ENCODE measurements at regions not wholly inside any gene's neighbourhood (a gene's known extent, or its start where the extent isn't known, plus 50 kb on each side); places are given as distances from the start of the nearest gene placed in this dataset.

DNA sequence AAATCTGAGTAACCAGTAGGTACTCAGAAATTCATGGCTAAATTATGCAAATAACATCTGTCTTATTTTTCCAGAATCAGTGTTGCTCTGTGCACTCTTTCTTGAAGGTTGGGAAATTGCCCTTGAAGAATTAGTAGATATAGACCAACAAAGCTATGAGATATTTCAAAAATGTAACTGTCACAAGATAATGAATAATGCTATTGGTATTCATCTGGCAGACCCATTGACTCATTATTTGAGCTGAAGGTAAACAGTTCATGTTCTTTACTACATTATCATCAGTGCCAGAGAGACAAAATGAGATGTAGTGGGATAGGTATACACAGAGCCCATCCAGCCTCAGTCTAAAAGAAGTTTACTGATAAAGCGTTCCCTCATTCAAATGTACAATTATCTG, 274.7 kb downstream of the CASP12 start:
- FAIRE-seq, result no peak

GRCh38 chr11:104620991-104621390, 277.3 kb downstream of the CASP12 start:
- Mint-ChIP-seq H3K27ac (ENCODE audit: unreplicated experiment) (no peak overlapping the region), H3K4me1 (ENCODE audit: low read depth, unreplicated experiment) (peaks cover 19% of the 10 kb centered on the region), H3K9me3 (ENCODE audit: unreplicated experiment) (peaks cover 3% of the 10 kb centered on the region), H3K4me3 (ENCODE audit: unreplicated experiment) (no peak overlapping the region), H3K27me3 (ENCODE audit: low read depth, unreplicated experiment) (no peaks in the 10 kb centered on the region), H3K36me3 (ENCODE audit: low read depth, unreplicated experiment) (no peaks in the 10 kb centered on the region)
- Histone ChIP-seq H3K4me2 (ENCODE audit: low read length) (no peak overlapping the region), H3K36me3 (ENCODE audit: insufficient read depth, low read length) (no peaks in the 10 kb centered on the region), H3K27me3 (ENCODE audit: insufficient read depth, low read length) (no peaks in the 10 kb centered on the region), H3K4me1 (ENCODE audit: insufficient read depth, low read length) (peaks cover 10% of the 10 kb centered on the region), H3K27ac (ENCODE audit: low read depth, low read length) (no peak overlapping the region), H3K9me3 (ENCODE audit: insufficient read depth, low read depth, low read length) (no peaks in the 10 kb centered on the region), H3K79me2 (ENCODE audit: insufficient read depth, low read length) (no peaks in the 10 kb centered on the region), H4K20me1 (ENCODE audit: insufficient read depth, low read length) (no peaks in the 10 kb centered on the region), H2AFZ (ENCODE audit: low read depth, low read length) (no peak overlapping the region), H3K4me3 (ENCODE audit: insufficient read depth, low read depth, low read length) (no peak overlapping the region), H3K9ac (ENCODE audit: low read length) (no peak overlapping the region)
- TF ChIP-seq EZH2 (IDR thresholded peaks at IDR 0.05; ENCODE audit: insufficient read depth, low read length) (no peak), CTCF (IDR thresholded peaks at IDR 0.05; ENCODE audit: insufficient read depth, low read depth, low read length) (no peak)
- no peak for FAIRE-seq
- no peak for DNase-seq (ENCODE audit: low read depth)

More for the DNA sequence above, 274.7 kb downstream of the CASP12 start:
- Histone ChIP-seq H3K9ac (ENCODE audit: low read length) (no peak overlapping the region), H3K27ac (ENCODE audit: low read depth, low read length) (no peak overlapping the region), H3K36me3 (ENCODE audit: insufficient read depth, low read length) (no peaks in the 10 kb centered on the region), H4K20me1 (ENCODE audit: insufficient read depth, low read length) (no peaks in the 10 kb centered on the region), H3K4me2 (ENCODE audit: low read length) (peak overlapping the region; percentile 8), H3K4me1 (ENCODE audit: insufficient read depth, low read length) (peaks cover 10% of the 10 kb centered on the region), H3K27me3 (ENCODE audit: insufficient read depth, low read length) (no peaks in the 10 kb centered on the region), H3K9me3 (ENCODE audit: insufficient read depth, low read depth, low read length) (no peaks in the 10 kb centered on the region), H3K4me3 (ENCODE audit: insufficient read depth, low read depth, low read length) (no peak overlapping the region), H2AFZ (ENCODE audit: low read depth, low read length) (no peak overlapping the region), H3K79me2 (ENCODE audit: insufficient read depth, low read length) (no peaks in the 10 kb centered on the region)
- H3K9me3 Mint-ChIP-seq (ENCODE audit: unreplicated experiment), result no peaks in the 10 kb centered on the region
- no peak overlapping the region for H3K4me3 Mint-ChIP-seq (ENCODE audit: unreplicated experiment)
- H3K27ac Mint-ChIP-seq (ENCODE audit: unreplicated experiment), result peak overlapping the region; percentile 26
- H3K27me3 Mint-ChIP-seq (ENCODE audit: low read depth, unreplicated experiment), result no peaks in the 10 kb centered on the region
- no peaks in the 10 kb centered on the region for H3K36me3 Mint-ChIP-seq (ENCODE audit: low read depth, unreplicated experiment)
- TF ChIP-seq CTCF (IDR thresholded peaks at IDR 0.05; ENCODE audit: insufficient read depth, low read depth, low read length) (no peak), EZH2 (IDR thresholded peaks at IDR 0.05; ENCODE audit: insufficient read depth, low read length) (no peak)
- H3K4me1 Mint-ChIP-seq (ENCODE audit: low read depth, unreplicated experiment), result peaks cover 19% of the 10 kb centered on the region
- peak; percentile 63 for DNase-seq (ENCODE audit: low read depth)

DNA sequence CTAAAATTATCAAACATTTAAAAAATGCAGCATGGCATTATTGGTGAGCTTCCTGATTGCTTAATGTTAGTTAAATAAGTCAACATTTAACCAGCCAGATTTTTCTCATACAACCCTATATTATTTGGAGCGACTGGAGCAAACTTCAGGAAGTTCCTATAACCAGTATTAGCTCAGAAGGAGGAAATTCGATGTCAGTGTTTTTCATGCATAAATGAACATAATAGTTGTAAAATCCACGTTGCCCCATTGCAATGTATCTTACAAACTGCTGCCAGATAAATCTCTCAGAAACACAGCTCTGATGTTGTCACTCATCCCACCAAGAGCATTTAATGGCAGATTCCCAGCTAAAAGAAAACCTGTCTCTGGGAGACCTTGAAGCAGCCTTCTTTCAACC, 278.5 kb downstream of the CASP12 start:
- Mint-ChIP-seq H3K4me1 (ENCODE audit: low read depth, unreplicated experiment) (peaks cover 16% of the 10 kb centered on the region), H3K4me3 (ENCODE audit: unreplicated experiment) (no peak overlapping the region), H3K36me3 (ENCODE audit: low read depth, unreplicated experiment) (no peaks in the 10 kb centered on the region), H3K27me3 (ENCODE audit: low read depth, unreplicated experiment) (no peaks in the 10 kb centered on the region), H3K27ac (ENCODE audit: unreplicated experiment) (no peak overlapping the region), H3K9me3 (ENCODE audit: unreplicated experiment) (peaks cover 3% of the 10 kb centered on the region)
- Histone ChIP-seq H4K20me1 (ENCODE audit: insufficient read depth, low read length) (no peaks in the 10 kb centered on the region), H3K27me3 (ENCODE audit: insufficient read depth, low read length) (no peaks in the 10 kb centered on the region), H3K36me3 (ENCODE audit: insufficient read depth, low read length) (no peaks in the 10 kb centered on the region), H2AFZ (ENCODE audit: low read depth, low read length) (no peak overlapping the region), H3K4me2 (ENCODE audit: low read length) (no peak overlapping the region), H3K4me3 (ENCODE audit: insufficient read depth, low read depth, low read length) (no peak overlapping the region), H3K9me3 (ENCODE audit: insufficient read depth, low read depth, low read length) (no peaks in the 10 kb centered on the region), H3K79me2 (ENCODE audit: insufficient read depth, low read length) (no peaks in the 10 kb centered on the region), H3K4me1 (ENCODE audit: insufficient read depth, low read length) (peaks cover 10% of the 10 kb centered on the region), H3K9ac (ENCODE audit: low read length) (no peak overlapping the region), H3K27ac (ENCODE audit: low read depth, low read length) (no peak overlapping the region)
- FAIRE-seq (no peak), DNase-seq (ENCODE audit: low read depth) (no peak)
- TF ChIP-seq CTCF (IDR thresholded peaks at IDR 0.05; ENCODE audit: insufficient read depth, low read depth, low read length) (no peak), EZH2 (IDR thresholded peaks at IDR 0.05; ENCODE audit: insufficient read depth, low read length) (no peak)
